ENCODE measurements at regions not wholly inside any gene's neighbourhood (a gene's known extent, or its start where the extent isn't known, plus 50 kb on each side); places are given as distances from the start of the nearest gene placed in this dataset.

DNA sequence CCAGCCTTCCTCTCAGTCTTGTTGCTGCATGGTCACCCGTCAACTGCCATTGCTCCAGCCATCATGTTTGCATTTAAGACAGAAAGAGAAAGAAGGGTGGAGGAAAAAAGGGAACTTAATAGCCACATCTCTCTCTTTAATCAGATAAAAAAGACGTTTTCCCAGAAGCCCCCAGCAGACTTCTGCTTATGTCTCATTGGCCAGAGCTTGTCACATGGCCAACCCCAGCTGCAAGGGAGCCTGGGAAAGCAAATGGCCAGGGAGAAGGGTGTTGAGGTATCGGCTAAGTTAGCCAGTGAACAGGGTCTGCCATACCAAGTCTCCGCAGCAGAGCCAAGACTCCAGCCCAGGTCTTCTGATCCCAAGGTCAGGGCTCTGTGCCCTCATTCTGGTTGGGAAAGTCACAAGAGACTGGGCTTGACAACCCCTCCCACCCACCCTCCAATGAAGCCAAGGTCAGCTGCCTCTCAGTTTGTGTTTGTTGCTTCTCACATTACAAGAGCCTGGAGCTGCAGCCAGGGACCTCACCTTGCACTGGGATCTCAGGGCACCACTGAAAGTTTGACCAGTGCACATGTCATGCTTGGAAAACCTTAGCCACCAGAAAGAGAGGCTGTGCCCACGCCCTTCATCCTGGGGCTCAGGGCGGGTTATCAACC, 80.3 kb upstream of the LYZL2 start:
- TF ChIP-seq, protein P1, sequence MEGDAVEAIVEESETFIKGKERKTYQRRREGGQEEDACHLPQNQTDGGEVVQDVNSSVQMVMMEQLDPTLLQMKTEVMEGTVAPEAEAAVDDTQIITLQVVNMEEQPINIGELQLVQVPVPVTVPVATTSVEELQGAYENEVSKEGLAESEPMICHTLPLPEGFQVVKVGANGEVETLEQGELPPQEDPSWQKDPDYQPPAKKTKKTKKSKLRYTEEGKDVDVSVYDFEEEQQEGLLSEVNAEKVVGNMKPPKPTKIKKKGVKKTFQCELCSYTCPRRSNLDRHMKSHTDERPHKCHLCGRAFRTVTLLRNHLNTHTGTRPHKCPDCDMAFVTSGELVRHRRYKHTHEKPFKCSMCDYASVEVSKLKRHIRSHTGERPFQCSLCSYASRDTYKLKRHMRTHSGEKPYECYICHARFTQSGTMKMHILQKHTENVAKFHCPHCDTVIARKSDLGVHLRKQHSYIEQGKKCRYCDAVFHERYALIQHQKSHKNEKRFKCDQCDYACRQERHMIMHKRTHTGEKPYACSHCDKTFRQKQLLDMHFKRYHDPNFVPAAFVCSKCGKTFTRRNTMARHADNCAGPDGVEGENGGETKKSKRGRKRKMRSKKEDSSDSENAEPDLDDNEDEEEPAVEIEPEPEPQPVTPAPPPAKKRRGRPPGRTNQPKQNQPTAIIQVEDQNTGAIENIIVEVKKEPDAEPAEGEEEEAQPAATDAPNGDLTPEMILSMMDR (IDR thresholded peaks at IDR 0.05), result no peak
- TF ChIP-seq POLR2AphosphoS5 (IDR thresholded peaks at IDR 0.05) (no peak), POLR2A (IDR thresholded peaks at IDR 0.05) (no peak)
